ENCODE measurements at regions not wholly inside any gene's neighbourhood (a gene's known extent, or its start where the extent isn't known, plus 50 kb on each side); places are given as distances from the start of the nearest gene placed in this dataset.

DNA sequence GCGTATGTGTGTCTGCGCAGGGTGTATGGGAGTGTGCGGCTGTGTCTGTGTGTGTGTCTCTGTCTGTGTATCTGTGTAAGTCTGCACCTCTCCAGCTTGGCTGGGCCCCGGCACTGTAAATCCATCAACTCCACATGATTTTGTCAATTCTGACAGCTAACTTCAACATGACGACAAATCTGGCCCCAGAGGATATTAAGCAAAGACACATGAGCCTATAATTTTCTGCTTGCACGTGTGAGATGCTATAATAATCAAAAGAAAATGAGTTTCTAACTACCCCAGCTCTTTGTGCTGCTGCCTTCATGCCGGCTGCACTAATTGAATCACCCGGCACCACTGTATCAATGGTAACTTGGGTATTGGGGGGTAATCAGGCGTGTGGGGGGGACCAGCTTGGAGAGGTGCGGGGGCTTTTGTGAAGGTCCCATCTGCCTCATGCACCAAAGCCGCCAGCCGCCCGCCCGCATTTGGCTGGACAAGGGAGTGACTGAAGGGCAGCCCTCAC, 57.6 kb upstream of the LHX1 start:
- Histone ChIP-seq H3K14ac (ENCODE audit: low read length) (no peak overlapping the region), H3K4ac (ENCODE audit: low read length) (no peak overlapping the region), H3K4me3 (ENCODE audit: low read length in 2 of 2) (no peak overlapping the region), H2BK120ac (ENCODE audit: low read depth, low read length) (no peak overlapping the region), H3K79me1 (ENCODE audit: low read depth, low read length) (no peaks in the 10 kb centered on the region), H3K4me1 (ENCODE audit: control insufficient read depth in 2 of 2, insufficient read depth in 1 of 2, low read depth in 1 of 2, low read length in 2 of 2) (peaks cover under 1 to 5% of the 10 kb centered on the region in 2 donors), H3K27ac (replicated peaks; ENCODE audit: low read length) (no peak overlapping the region), H3K9ac (ENCODE audit: low read depth, low read length, poor library complexity) (no peak overlapping the region), H3K9me3 (replicated peaks in 1 of 2; ENCODE audit: control insufficient read depth in 2 of 2, insufficient read depth in 1 of 2, low read depth in 1 of 2, low read length in 2 of 2) (peaks cover 2 to 5% of the 10 kb centered on the region in 2 donors), H3K4me2 (ENCODE audit: insufficient read depth, low read length, poor library complexity, severe bottlenecking) (no peak overlapping the region), H2BK12ac (ENCODE audit: low read length) (no peak overlapping the region), H3K36me3 (replicated peaks in 1 of 2; ENCODE audit: control insufficient read depth in 2 of 2, insufficient read depth in 2 of 2, low read length in 2 of 2) (no peaks in the 10 kb centered on the region), H2BK15ac (ENCODE audit: low read length) (no peak overlapping the region), H2BK5ac (ENCODE audit: low read length) (no peak overlapping the region), H3K18ac (ENCODE audit: low read length) (no peak overlapping the region), H3K23ac (ENCODE audit: low read depth, low read length, poor library complexity) (peak overlapping the region; percentile 56), H2AK5ac (ENCODE audit: low read depth, low read length) (peak overlapping the region; percentile 30), H2AFZ (ENCODE audit: low read length) (no peak overlapping the region), H4K91ac (ENCODE audit: low read depth, low read length, poor library complexity) (no peak overlapping the region), H4K8ac (ENCODE audit: low read depth, low read length) (no peak overlapping the region), H3K27me3 (ENCODE audit: control insufficient read depth in 3 of 3, insufficient read depth in 3 of 3, low read depth in 1 of 3, low read length in 3 of 3) (peaks cover 0 to 12% (median 0%) of the 10 kb centered on the region in 3 experiments)
- no CpG with 5 or more reads among the region's 14 CpGs for WGBS, 2 donors (ENCODE audit: extremely low coverage in 2 of 2, insufficient read length in 2 of 2, insufficient replicate concordance in 1 of 2)
- no peak for DNase-seq (ENCODE audit: low spot score)

DNA sequence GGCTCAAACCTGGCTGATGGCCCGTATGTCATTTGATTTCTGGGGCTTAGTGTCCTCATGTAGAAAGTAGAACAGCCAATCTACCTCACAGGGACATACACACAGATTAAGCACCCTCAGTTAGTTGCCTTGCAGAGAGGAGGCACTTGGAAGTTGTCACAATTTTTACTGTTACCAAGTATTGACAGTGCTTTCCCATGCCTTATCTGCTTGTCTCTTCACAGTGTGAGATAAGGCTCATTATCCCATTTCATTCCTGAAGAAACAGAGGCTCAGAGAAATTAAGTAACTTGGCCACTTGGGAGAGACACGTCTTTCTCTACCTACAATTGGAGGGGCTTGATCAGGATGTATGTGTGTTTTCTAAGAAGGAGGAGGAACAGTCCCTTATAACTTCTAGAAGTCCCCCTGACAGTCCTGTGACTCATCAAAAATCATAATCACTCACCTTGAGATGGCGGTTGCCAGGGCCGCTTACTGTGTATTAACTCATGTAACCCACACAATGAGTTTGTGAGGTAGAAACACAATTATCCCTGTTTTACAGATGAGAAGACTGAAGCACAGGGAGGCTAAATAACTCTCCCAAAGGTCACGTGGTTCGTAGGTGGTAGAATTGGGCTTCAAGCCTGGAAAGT, 56.9 kb upstream of the LHX1 start:
- H3K4ac ChIP-seq (ENCODE audit: low read length): no peak overlapping the region
- H2AFZ ChIP-seq (ENCODE audit: low read length): no peak overlapping the region
- no peak overlapping the region for H3K4me2 ChIP-seq (ENCODE audit: insufficient read depth, low read length, poor library complexity, severe bottlenecking)
- H2BK12ac ChIP-seq (ENCODE audit: low read length): no peak overlapping the region
- H3K9ac ChIP-seq (ENCODE audit: low read depth, low read length, poor library complexity): no peak overlapping the region
- H3K4me3 ChIP-seq (ENCODE audit: low read length in 2 of 2): no peak overlapping the region
- H3K23ac ChIP-seq (ENCODE audit: low read depth, low read length, poor library complexity): no peak overlapping the region
- H3K18ac ChIP-seq (ENCODE audit: low read length): no peak overlapping the region
- peaks cover 3 to 8% of the 10 kb centered on the region in 2 donors for H3K4me1 ChIP-seq (ENCODE audit: control insufficient read depth in 2 of 2, insufficient read depth in 1 of 2, low read depth in 1 of 2, low read length in 2 of 2)
- H3K14ac ChIP-seq (ENCODE audit: low read length): no peak overlapping the region
- no peaks in the 10 kb centered on the region for H3K79me1 ChIP-seq (ENCODE audit: low read depth, low read length)
- no CpG with 5 or more reads among the region's 6 CpGs for WGBS, 2 donors (ENCODE audit: extremely low coverage in 2 of 2, insufficient read length in 2 of 2, insufficient replicate concordance in 1 of 2)
- no peak overlapping the region for H2AK5ac ChIP-seq (ENCODE audit: low read depth, low read length)
- no peak overlapping the region for H3K27ac ChIP-seq (replicated peaks; ENCODE audit: low read length)
- no peak overlapping the region for H2BK120ac ChIP-seq (ENCODE audit: low read depth, low read length)
- peaks cover 0 to 19% (median 0%) of the 10 kb centered on the region in 3 experiments for H3K27me3 ChIP-seq (ENCODE audit: control insufficient read depth in 3 of 3, insufficient read depth in 3 of 3, low read depth in 1 of 3, low read length in 3 of 3)
- H4K91ac ChIP-seq (ENCODE audit: low read depth, low read length, poor library complexity): no peak overlapping the region
- H2BK5ac ChIP-seq (ENCODE audit: low read length): no peak overlapping the region
- H3K36me3 ChIP-seq (replicated peaks in 1 of 2; ENCODE audit: control insufficient read depth in 2 of 2, insufficient read depth in 2 of 2, low read length in 2 of 2): no peaks in the 10 kb centered on the region
- H2BK15ac ChIP-seq (ENCODE audit: low read length): no peak overlapping the region
- DNase-seq (ENCODE audit: low spot score): no peak
- no peak overlapping the region for H4K8ac ChIP-seq (ENCODE audit: low read depth, low read length)
- peaks cover 2 to 5% of the 10 kb centered on the region in 2 donors for H3K9me3 ChIP-seq (replicated peaks in 1 of 2; ENCODE audit: control insufficient read depth in 2 of 2, insufficient read depth in 1 of 2, low read depth in 1 of 2, low read length in 2 of 2)

DNA sequence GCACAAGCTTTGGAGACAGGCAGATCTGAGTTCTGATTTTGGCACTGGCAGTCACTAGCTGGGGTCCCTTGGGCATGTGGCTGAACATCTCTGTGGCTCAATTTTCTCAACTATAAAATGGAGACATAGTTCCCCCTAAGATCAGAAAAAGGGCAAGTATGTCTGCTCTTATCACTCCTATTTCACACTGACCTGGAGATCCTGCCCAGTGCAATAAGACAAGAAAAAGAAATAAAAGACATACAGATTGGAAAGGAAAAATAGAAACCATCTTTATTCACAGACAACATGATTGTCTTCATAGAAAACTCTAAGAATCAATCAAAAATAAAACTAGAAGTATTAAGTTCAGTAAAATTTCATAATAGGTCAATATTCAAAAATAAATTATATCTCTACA, 56.0 kb upstream of the LHX1 start:
- no peak overlapping the region for H3K4ac ChIP-seq (ENCODE audit: low read length)

GRCh38 chr17:36884495-36885152, 52.7 kb upstream of the LHX1 start:
- H3K14ac ChIP-seq (ENCODE audit: low read length): no peak overlapping the region
- H2BK120ac ChIP-seq (ENCODE audit: low read depth, low read length): peak overlapping the region; percentile 4
- peak overlapping the region; percentile 74 for H2AFZ ChIP-seq (ENCODE audit: low read length)
- no peak overlapping the region for H2AK5ac ChIP-seq (ENCODE audit: low read depth, low read length)
- peaks cover 0 to 44% (median 0%) of the 10 kb centered on the region in 3 experiments for H3K27me3 ChIP-seq (ENCODE audit: control insufficient read depth in 3 of 3, insufficient read depth in 3 of 3, low read depth in 1 of 3, low read length in 3 of 3)
- H3K4me1 ChIP-seq (ENCODE audit: control insufficient read depth in 2 of 2, insufficient read depth in 1 of 2, low read depth in 1 of 2, low read length in 2 of 2): peaks cover 3 to 10% of the 10 kb centered on the region in 2 donors
- H3K18ac ChIP-seq (ENCODE audit: low read length): peak overlapping the region; percentile 87
- WGBS, 2 donors (ENCODE audit: extremely low coverage in 2 of 2, insufficient read length in 2 of 2, insufficient replicate concordance in 1 of 2): no CpG with 5 or more reads among the region's 27 CpGs
- no peak overlapping the region for H3K9ac ChIP-seq (ENCODE audit: low read depth, low read length, poor library complexity)
- H3K23ac ChIP-seq (ENCODE audit: low read depth, low read length, poor library complexity): no peak overlapping the region
- H3K9me3 ChIP-seq (replicated peaks in 1 of 2; ENCODE audit: control insufficient read depth in 2 of 2, insufficient read depth in 1 of 2, low read depth in 1 of 2, low read length in 2 of 2): peaks cover 2 to 5% of the 10 kb centered on the region in 2 donors
- H3K4ac ChIP-seq (ENCODE audit: low read length): no peak overlapping the region
- no peak overlapping the region for H3K4me3 ChIP-seq (ENCODE audit: low read length in 2 of 2)
- no peak overlapping the region for H2BK5ac ChIP-seq (ENCODE audit: low read length)
- no peaks in the 10 kb centered on the region for H3K36me3 ChIP-seq (replicated peaks in 1 of 2; ENCODE audit: control insufficient read depth in 2 of 2, insufficient read depth in 2 of 2, low read length in 2 of 2)
- no peak overlapping the region for H3K27ac ChIP-seq (replicated peaks; ENCODE audit: low read length)
- H2BK12ac ChIP-seq (ENCODE audit: low read length): peak overlapping the region; percentile 76
- peak overlapping the region; percentile 3 for H2BK15ac ChIP-seq (ENCODE audit: low read length)
- H3K79me1 ChIP-seq (ENCODE audit: low read depth, low read length): no peaks in the 10 kb centered on the region
- H3K4me2 ChIP-seq (ENCODE audit: insufficient read depth, low read length, poor library complexity, severe bottlenecking): peak overlapping the region; percentile 28
- H4K91ac ChIP-seq (ENCODE audit: low read depth, low read length, poor library complexity): no peak overlapping the region
- no peak overlapping the region for H4K8ac ChIP-seq (ENCODE audit: low read depth, low read length)
- DNase-seq (ENCODE audit: low spot score): no peak

More for the DNA sequence above, 56.0 kb upstream of the LHX1 start:
- H3K27ac ChIP-seq (replicated peaks; ENCODE audit: low read length): no peak overlapping the region
- H2BK120ac ChIP-seq (ENCODE audit: low read depth, low read length): no peak overlapping the region
- H3K36me3 ChIP-seq (replicated peaks in 1 of 2; ENCODE audit: control insufficient read depth in 2 of 2, insufficient read depth in 2 of 2, low read length in 2 of 2): no peaks in the 10 kb centered on the region
- no peak overlapping the region for H4K8ac ChIP-seq (ENCODE audit: low read depth, low read length)
- H2AK5ac ChIP-seq (ENCODE audit: low read depth, low read length): no peak overlapping the region
- no peak overlapping the region for H2BK12ac ChIP-seq (ENCODE audit: low read length)
- no peak overlapping the region for H4K91ac ChIP-seq (ENCODE audit: low read depth, low read length, poor library complexity)
- no peak overlapping the region for H3K4me2 ChIP-seq (ENCODE audit: insufficient read depth, low read length, poor library complexity, severe bottlenecking)
- H3K9me3 ChIP-seq (replicated peaks in 1 of 2; ENCODE audit: control insufficient read depth in 2 of 2, insufficient read depth in 1 of 2, low read depth in 1 of 2, low read length in 2 of 2): peaks cover 2 to 5% of the 10 kb centered on the region in 2 donors
- no peak overlapping the region for H2BK15ac ChIP-seq (ENCODE audit: low read length)
- peaks cover 3 to 8% of the 10 kb centered on the region in 2 donors for H3K4me1 ChIP-seq (ENCODE audit: control insufficient read depth in 2 of 2, insufficient read depth in 1 of 2, low read depth in 1 of 2, low read length in 2 of 2)
- H3K9ac ChIP-seq (ENCODE audit: low read depth, low read length, poor library complexity): no peak overlapping the region
- H3K23ac ChIP-seq (ENCODE audit: low read depth, low read length, poor library complexity): no peak overlapping the region
- H3K14ac ChIP-seq (ENCODE audit: low read length): no peak overlapping the region
- no peak for DNase-seq (ENCODE audit: low spot score)
- H3K27me3 ChIP-seq (ENCODE audit: control insufficient read depth in 3 of 3, insufficient read depth in 3 of 3, low read depth in 1 of 3, low read length in 3 of 3): peaks cover 0 to 24% (median 0%) of the 10 kb centered on the region in 3 experiments
- H3K79me1 ChIP-seq (ENCODE audit: low read depth, low read length): no peaks in the 10 kb centered on the region
- H3K4me3 ChIP-seq (ENCODE audit: low read length in 2 of 2): no peak overlapping the region
- H2BK5ac ChIP-seq (ENCODE audit: low read length): no peak overlapping the region
- no peak overlapping the region for H3K18ac ChIP-seq (ENCODE audit: low read length)
- H2AFZ ChIP-seq (ENCODE audit: low read length): no peak overlapping the region

Data from neuronal stem cell (in vitro differentiated cells).